Naive thymus-derived CD8-positive, alpha-beta T cell (primary cell): ENCODE measurements at regions not wholly inside any gene's neighbourhood (a gene's known extent, or its start where the extent isn't known, plus 50 kb on each side); places are given as distances from the start of the nearest gene placed in this dataset.

Experiments
- ATAC-seq, 2 donors: fragments of 150-1000 bp; cut with Tn5 transposase in 1 of 2; sonication (Bioruptor Pico), chemical (Tn5 transposase) in 1 of 2; 1 replicate in 1 of 2; 2 replicates in 1 of 2; pipeline ENCODE4 v1.10.0; 2021; ENCODE audit warnings: mild to moderate bottlenecking in 2 of 2, moderate library complexity in 2 of 2
- POLR2A ChIA-PET: fragments of 350-600 bp; sonication (Branson Sonifier 250); formaldehyde crosslinking; loops from one replicate; lab custom pipeline; 2021; ENCODE audit warnings: antibody characterized with exemption; lab: Charles Lee
- DNase-seq, 10 donors: peaks; one replicate each; pipeline versions ENCODE4 v3.0.0 to v3.0.0-alpha.2; 2020 to 2022
- H3K27ac Mint-ChIP-seq, 10 donors: one replicate each; pipeline ENCODE4 v1.8.0; 2020 to 2022; ENCODE audit warnings: mild to moderate bottlenecking in 10 of 10, mixed read lengths in 10 of 10, moderate library complexity in 4 of 10, inconsistent platforms in 1 of 10
- H3K27me3 Mint-ChIP-seq, 5 donors: one replicate each; pipeline ENCODE4 v1.8.0; 2021 to 2022; ENCODE audit warnings: mixed read lengths in 5 of 5
- H3K36me3 Mint-ChIP-seq, 3 donors: one replicate each; pipeline ENCODE4 v1.8.0; 2020 to 2022; ENCODE audit warnings: mixed read lengths in 3 of 3, mild to moderate bottlenecking in 2 of 3, inconsistent platforms in 1 of 3
- H3K4me1 Mint-ChIP-seq, 4 donors: one replicate each; pipeline ENCODE4 v1.8.0; 2021 to 2022; ENCODE audit warnings: mixed read lengths in 4 of 4
- H3K4me3 Mint-ChIP-seq, 10 donors: one replicate each; pipeline ENCODE4 v1.8.0; 2020 to 2022; ENCODE audit warnings: mild to moderate bottlenecking in 10 of 10, mixed read lengths in 10 of 10, moderate library complexity in 6 of 10, inconsistent platforms in 1 of 10
- H3K9me3 Mint-ChIP-seq, 9 donors: one replicate each; pipeline ENCODE4 v1.8.0; 2020 to 2022; ENCODE audit warnings: mixed read lengths in 9 of 9, mild to moderate bottlenecking in 3 of 9, inconsistent platforms in 1 of 9, moderate library complexity in 1 of 9

- POLR2A ChIA-PET: no interaction called here
- peaks cover 0 to 3% (median 0%) of the 10 kb centered on the region in 5 donors for H3K27me3 Mint-ChIP-seq
- H3K27ac Mint-ChIP-seq: no peak overlapping the region
- peaks cover 10 to 33% (median 11%) of the 10 kb centered on the region in 9 donors for H3K9me3 Mint-ChIP-seq
- no peaks in the 10 kb centered on the region for H3K4me1 Mint-ChIP-seq
- no peak overlapping the region for H3K4me3 Mint-ChIP-seq
- peaks cover 0 to 4% (median 0%) of the 10 kb centered on the region in 3 donors for H3K36me3 Mint-ChIP-seq
- DNase-seq (no peak), ATAC-seq (no peak)
Observed at GRCh38 chr5:17445185-17445584, 52.8 kb upstream of the TAF11L2 start.
